BJ (cell line): ENCODE measurements at regions not wholly inside any gene's neighbourhood (a gene's known extent, or its start where the extent isn't known, plus 50 kb on each side); places are given as distances from the start of the nearest gene placed in this dataset.

ENCODE experiments used
- CTCF ChIA-PET: fragments of 350-600 bp; formaldehyde crosslinking; extraction: SDS; loops from one replicate; lab custom pipeline; 2021; ENCODE audit warnings: antibody characterized with exemption, inconsistent platforms; lab: Yijun Ruan, JAX
- POLR2A ChIA-PET: fragments of 300-600 bp; sonication (Branson Sonifier 250); formaldehyde crosslinking; extraction: SDS; loops from one replicate; lab custom pipeline; 2021; ENCODE audit warnings: antibody characterized with exemption; lab: Charles Lee
- DNase-seq: peaks from one replicate; pipeline ENCODE4 v3.0.0-alpha.2; 2011; ENCODE audit warnings: low read depth
- H3K27me3 ChIP-seq: 2 replicates; pipeline ENCODE4 v1.6.0; 2011; ENCODE audit warnings: low read length; ENCODE audit not compliant: control insufficient read depth, insufficient read depth
- H3K36me3 ChIP-seq: 2 replicates; pipeline ENCODE4 v1.5.1; 2011; ENCODE audit warnings: low read length; ENCODE audit not compliant: control insufficient read depth, insufficient read depth
- H3K4me3 ChIP-seq: 2 replicates; pipeline ENCODE4 v1.5.1; 2011; ENCODE audit warnings: low read depth, mild to moderate bottlenecking, control low read depth, low read length
- TF ChIP-seq, protein P1 (sequence below): IDR thresholded peaks from 2 replicates; pipeline ENCODE4 v1.5.1; 2011; ENCODE audit warnings: low read depth, mild to moderate bottlenecking, control low read depth, inconsistent platforms, low read length, moderate library complexity; ENCODE audit not compliant: insufficient read depth

DNA sequence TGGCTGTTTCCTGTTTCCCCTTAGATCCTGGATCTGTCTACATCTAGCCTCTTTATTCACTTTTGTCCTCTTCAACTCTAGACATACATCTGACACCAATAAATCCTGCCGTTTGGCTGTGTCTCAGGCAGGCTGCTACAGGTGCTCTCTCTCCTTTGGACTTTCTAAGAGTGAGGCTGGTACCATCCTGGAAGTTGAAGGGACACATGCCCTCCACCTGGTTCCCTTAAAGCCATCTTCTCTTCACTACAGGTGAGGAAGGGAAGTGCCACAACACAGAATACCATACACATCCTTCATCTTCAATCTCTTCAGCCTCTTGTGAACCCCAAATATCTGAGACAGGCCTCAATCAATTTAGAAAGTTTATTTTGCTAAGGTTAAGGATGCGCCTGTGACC is 137.9 kb downstream of the BACH1 start:
- CTCF ChIA-PET = interaction anchor here (0.9 kb wide), 1 partner anchor 1095 kb away, joined by 3 read pairs; no protein-coding TSS in a partner anchor
- POLR2A ChIA-PET = no interaction called here
- Histone ChIP-seq H3K27me3 (no peaks in the 10 kb centered on the region), H3K4me3 (no peak overlapping the region), H3K36me3 (no peaks in the 10 kb centered on the region)
- DNase-seq = no peak
- TF ChIP-seq, protein P1, sequence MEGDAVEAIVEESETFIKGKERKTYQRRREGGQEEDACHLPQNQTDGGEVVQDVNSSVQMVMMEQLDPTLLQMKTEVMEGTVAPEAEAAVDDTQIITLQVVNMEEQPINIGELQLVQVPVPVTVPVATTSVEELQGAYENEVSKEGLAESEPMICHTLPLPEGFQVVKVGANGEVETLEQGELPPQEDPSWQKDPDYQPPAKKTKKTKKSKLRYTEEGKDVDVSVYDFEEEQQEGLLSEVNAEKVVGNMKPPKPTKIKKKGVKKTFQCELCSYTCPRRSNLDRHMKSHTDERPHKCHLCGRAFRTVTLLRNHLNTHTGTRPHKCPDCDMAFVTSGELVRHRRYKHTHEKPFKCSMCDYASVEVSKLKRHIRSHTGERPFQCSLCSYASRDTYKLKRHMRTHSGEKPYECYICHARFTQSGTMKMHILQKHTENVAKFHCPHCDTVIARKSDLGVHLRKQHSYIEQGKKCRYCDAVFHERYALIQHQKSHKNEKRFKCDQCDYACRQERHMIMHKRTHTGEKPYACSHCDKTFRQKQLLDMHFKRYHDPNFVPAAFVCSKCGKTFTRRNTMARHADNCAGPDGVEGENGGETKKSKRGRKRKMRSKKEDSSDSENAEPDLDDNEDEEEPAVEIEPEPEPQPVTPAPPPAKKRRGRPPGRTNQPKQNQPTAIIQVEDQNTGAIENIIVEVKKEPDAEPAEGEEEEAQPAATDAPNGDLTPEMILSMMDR = no peak

DNA sequence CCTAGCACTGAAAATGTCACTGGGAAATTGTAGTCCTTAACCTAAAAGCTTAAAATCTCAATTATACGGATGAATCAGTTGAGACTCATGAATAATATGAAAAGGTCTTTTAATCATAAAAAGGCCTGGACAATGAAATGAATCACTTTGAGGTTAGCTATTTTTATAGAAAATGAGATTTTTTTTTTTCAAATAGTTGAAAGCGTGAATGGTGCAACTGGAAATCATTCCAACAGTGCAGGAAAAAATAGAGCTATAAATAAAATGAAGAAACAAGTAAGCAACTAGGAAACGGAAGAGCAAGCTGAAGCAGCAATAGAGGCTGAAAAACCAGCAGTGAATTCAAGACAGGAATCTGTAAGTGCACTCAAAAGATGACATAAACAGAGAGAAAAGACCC is 142.9 kb downstream of the BACH1 start:
- Histone ChIP-seq H3K27me3 (no peaks in the 10 kb centered on the region), H3K4me3 (no peak overlapping the region), H3K36me3 (no peaks in the 10 kb centered on the region)
- ChIA-PET CTCF (interaction anchor here (1.4 kb wide), 1 partner anchor 34 kb away, joined by 4 read pairs; no protein-coding TSS in a partner anchor), POLR2A (no interaction called here)
- TF ChIP-seq, protein P1 = no peak
- peak; percentile 32 for DNase-seq

- no peaks in the 10 kb centered on the region for H3K36me3 ChIP-seq
- DNase-seq = peak; percentile 4
- TF ChIP-seq, protein P1 = no peak
- H3K27me3 ChIP-seq = no peaks in the 10 kb centered on the region
- no peak overlapping the region for H3K4me3 ChIP-seq
- CTCF ChIA-PET = interaction anchor here (0.7 to 1.1 kb wide), 2 partner anchors 25 to 194 kb away, joined by 3 read pairs; no protein-coding TSS in a partner anchor
- POLR2A ChIA-PET = no interaction called here
Measured at GRCh38 chr21:29443411-29444010, 144.8 kb downstream of the BACH1 start.

DNA sequence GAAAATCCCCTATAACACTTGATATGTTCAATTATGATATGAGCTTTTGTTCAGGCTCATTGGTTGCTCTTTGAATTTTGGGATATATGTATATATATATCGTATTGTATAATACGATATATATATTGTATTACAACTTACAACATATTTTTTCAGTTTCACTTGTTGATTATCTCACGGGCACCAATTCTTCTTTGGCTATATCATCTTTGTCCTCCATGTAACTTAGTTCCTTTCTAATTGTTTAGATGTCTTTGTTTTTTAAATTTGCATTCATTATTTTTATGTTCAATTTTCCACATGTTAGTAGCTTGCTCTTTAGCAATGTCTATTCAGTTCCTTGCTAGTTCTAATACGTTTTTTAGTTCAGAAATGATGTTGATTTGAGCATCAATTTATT is 150.0 kb downstream of the BACH1 start:
- no peak for DNase-seq
- TF ChIP-seq, protein P1 = no peak
- CTCF ChIA-PET = interaction anchor here (1.1 kb wide), 1 partner anchor 9 kb away, joined by 3 read pairs; no protein-coding TSS in a partner anchor
- POLR2A ChIA-PET = no interaction called here
- Histone ChIP-seq H3K4me3 (no peak overlapping the region), H3K27me3 (no peaks in the 10 kb centered on the region), H3K36me3 (no peaks in the 10 kb centered on the region)

- DNase-seq = no peak
- Histone ChIP-seq H3K27me3 (no peaks in the 10 kb centered on the region), H3K36me3 (no peaks in the 10 kb centered on the region), H3K4me3 (no peak overlapping the region)
- POLR2A ChIA-PET = no interaction called here
- TF ChIP-seq, protein P1 = no peak
- CTCF ChIA-PET = interaction anchor here (0.6 to 1.1 kb wide), 2 partner anchors 9 to 27 kb away, joined by 3 read pairs; no protein-coding TSS in a partner anchor
Measured at GRCh38 chr21:29449306-29449950, 150.7 kb downstream of the BACH1 start.
